ENCODE measurements at regions not wholly inside any gene's neighbourhood (a gene's known extent, or its start where the extent isn't known, plus 50 kb on each side); places are given as distances from the start of the nearest gene placed in this dataset.

DNA sequence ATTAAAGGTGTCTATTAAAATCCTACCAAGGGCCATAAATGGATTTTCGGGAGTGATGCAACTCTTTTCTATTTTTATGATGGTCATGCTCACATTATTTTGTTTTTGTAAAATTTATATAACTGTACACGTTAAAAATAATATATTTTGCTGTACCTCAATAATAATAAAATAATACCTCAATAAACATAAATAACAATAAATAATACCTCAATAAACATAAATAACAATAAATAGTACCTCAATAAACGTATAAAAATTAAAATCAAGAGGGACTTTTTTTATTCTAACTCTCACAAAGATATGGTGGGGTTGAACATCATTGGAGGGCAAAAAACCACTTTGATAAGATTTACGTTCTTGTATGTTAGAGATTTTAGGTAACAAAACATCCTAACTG is 1189.6 kb upstream of the CELF2 start:
- TF ChIP-seq, protein P1, sequence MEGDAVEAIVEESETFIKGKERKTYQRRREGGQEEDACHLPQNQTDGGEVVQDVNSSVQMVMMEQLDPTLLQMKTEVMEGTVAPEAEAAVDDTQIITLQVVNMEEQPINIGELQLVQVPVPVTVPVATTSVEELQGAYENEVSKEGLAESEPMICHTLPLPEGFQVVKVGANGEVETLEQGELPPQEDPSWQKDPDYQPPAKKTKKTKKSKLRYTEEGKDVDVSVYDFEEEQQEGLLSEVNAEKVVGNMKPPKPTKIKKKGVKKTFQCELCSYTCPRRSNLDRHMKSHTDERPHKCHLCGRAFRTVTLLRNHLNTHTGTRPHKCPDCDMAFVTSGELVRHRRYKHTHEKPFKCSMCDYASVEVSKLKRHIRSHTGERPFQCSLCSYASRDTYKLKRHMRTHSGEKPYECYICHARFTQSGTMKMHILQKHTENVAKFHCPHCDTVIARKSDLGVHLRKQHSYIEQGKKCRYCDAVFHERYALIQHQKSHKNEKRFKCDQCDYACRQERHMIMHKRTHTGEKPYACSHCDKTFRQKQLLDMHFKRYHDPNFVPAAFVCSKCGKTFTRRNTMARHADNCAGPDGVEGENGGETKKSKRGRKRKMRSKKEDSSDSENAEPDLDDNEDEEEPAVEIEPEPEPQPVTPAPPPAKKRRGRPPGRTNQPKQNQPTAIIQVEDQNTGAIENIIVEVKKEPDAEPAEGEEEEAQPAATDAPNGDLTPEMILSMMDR (IDR thresholded peaks at IDR 0.05), result no peak
- no peak for TF ChIP-seq POLR2A (IDR thresholded peaks at IDR 0.05)
